ENCODE measurements at regions not wholly inside any gene's neighbourhood (a gene's known extent, or its start where the extent isn't known, plus 50 kb on each side); places are given as distances from the start of the nearest gene placed in this dataset.

DNA sequence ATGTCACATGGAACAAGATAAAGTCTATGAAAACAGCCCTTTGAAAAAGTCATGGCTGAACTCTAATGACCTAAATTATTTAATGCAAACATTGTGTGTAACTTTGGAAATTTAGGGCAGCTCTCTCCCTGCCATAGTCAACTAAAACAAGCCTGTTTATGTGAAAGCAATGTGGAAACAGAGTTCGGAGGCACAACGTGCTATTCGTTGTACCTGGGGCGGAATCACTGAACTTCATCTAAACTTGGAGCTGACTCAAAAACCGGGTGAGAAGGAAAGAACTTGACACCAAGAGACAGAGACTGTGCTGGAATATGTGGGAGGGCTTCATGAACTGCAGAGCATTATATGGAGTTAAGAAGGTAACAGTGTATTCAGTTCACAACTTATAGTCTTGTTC is 764.9 kb upstream of the GOLIM4 start:
- Histone ChIP-seq H3K79me1 (ENCODE audit: low read depth in 1 of 2, low read length in 2 of 2) (no peaks in the 10 kb centered on the region), H2BK20ac (ENCODE audit: low read depth, low read length) (no peak overlapping the region), H2AK9ac (replicated peaks; ENCODE audit: low read depth, low read length, poor library complexity) (no peak overlapping the region), H2BK120ac (ENCODE audit: low read depth, low read length) (no peak overlapping the region), H3K27me3 (ENCODE audit: control insufficient read depth, insufficient read depth, low read length) (no peaks in the 10 kb centered on the region), H4K20me1 (ENCODE audit: insufficient read depth, low read length) (no peaks in the 10 kb centered on the region), H3K18ac (ENCODE audit: low read depth, low read length) (no peak overlapping the region), H2AFZ (replicated peaks; ENCODE audit: low read length, poor library complexity) (no peak overlapping the region), H3K23ac (ENCODE audit: low read depth, low read length) (no peak overlapping the region), H2AK5ac (ENCODE audit: low read depth, low read length) (no peak overlapping the region), H4K8ac (ENCODE audit: low read depth in 2 of 2, low read length in 2 of 2) (no peak overlapping the region), H3K9me3 (ENCODE audit: control insufficient read depth, insufficient read depth, low read length) (no peaks in the 10 kb centered on the region), H3K9me1 (ENCODE audit: insufficient read depth, low read length) (no peaks in the 10 kb centered on the region), H4K91ac (ENCODE audit: insufficient read depth, low read depth, low read length) (no peak overlapping the region), H3K4ac (ENCODE audit: low read depth, low read length) (no peak overlapping the region), H3K4me1 (ENCODE audit: control insufficient read depth, insufficient read depth, low read length) (no peaks in the 10 kb centered on the region), H3K56ac (ENCODE audit: extremely low read depth, insufficient read depth, low read length) (no peak overlapping the region), H4K5ac (ENCODE audit: low read depth, low read length) (no peak overlapping the region), H3K9ac (ENCODE audit: low read depth, low read length) (no peak overlapping the region), H3K14ac (replicated peaks; ENCODE audit: low read depth, low read length) (no peak overlapping the region), H3K36me3 (ENCODE audit: control insufficient read depth, insufficient read depth, low read length) (no peaks in the 10 kb centered on the region), H2BK5ac (ENCODE audit: low read depth, low read length, poor library complexity, severe bottlenecking) (no peak overlapping the region), H3K4me3 (ENCODE audit: insufficient read depth, low read depth, low read length) (no peak overlapping the region), H3K4me2 (ENCODE audit: low read depth, low read length) (no peak overlapping the region), H2BK15ac (ENCODE audit: low read depth, low read length) (no peak overlapping the region), H3K27ac (ENCODE audit: insufficient read depth, low read length) (no peak overlapping the region)
- intact Hi-C loops (cut with micrococcal nuclease): no loop called here
- BruUV-seq (replicated peaks): no TSS peak
- CTCF ChIA-PET: interaction anchor here (0.5 to 1.2 kb wide), 2 partner anchors 14 to 220 kb away, joined by 3 read pairs; no protein-coding TSS in a partner anchor
- DNase-seq: no peak
- no peak for TF ChIP-seq BHLHE40 (IDR thresholded peaks at IDR 0.05; ENCODE audit: low read depth, low read length)
- TF ChIP-seq NFE2L2 (IDR thresholded peaks at IDR 0.05; ENCODE audit: low read depth, low read length): no peak
- TF ChIP-seq MAZ (IDR thresholded peaks at IDR 0.05; ENCODE audit: borderline replicate concordance, low read depth, low read length): no peak
- TF ChIP-seq CHD1 (IDR thresholded peaks at IDR 0.05; ENCODE audit: low read depth, low read length): no peak
- TF ChIP-seq CTCF (conservative IDR thresholded peaks at IDR 0.05; ENCODE audit: low read depth, low read length): no peak
- TF ChIP-seq RFX5 (IDR thresholded peaks at IDR 0.05; ENCODE audit: low read depth, low read length): no peak
- no peak for ATAC-seq (ENCODE audit: low read depth)
- WGBS, 2 experiments (ENCODE audit: extremely low coverage in 2 of 2, insufficient read length in 1 of 2): 81% methylated on average over 4 of the region's 5 CpGs; no CpG with 5 or more reads in 1 of the 2 experiments
- POLR2A ChIA-PET (ENCODE audit: unreplicated experiment): no interaction called here
- in situ Hi-C loops (cut with MboI; ENCODE audit: low sequenced_read_pairs): loop anchor here (10.0 kb wide), 1 partner anchor 814 kb away; no protein-coding TSS in a partner anchor
- dilution Hi-C loops (cut with HindIII; ENCODE audit: low sequenced_read_pairs, unreplicated experiment): no loop called here
